ENCODE measurements at regions not wholly inside any gene's neighbourhood (a gene's known extent, or its start where the extent isn't known, plus 50 kb on each side); places are given as distances from the start of the nearest gene placed in this dataset.
"Not testable (repeated sequence)": the region's sequence is repeated elsewhere in the genome, so short reads cannot be mapped to it uniquely, and the experiment has no call there.

- no peak overlapping the region for H3K4me3 ChIP-seq (ENCODE audit: low read length)
Observed at GRCh38 chr13:61275736-61276135, 139.9 kb downstream of the PCDH20 start.

GRCh38 chr13:61275251-61275650 lies 140.4 kb downstream of the PCDH20 start:
- H3K4me1 ChIP-seq (ENCODE audit: control insufficient read depth, insufficient read depth, low read length): no peaks in the 10 kb centered on the region
- no peak overlapping the region for H3K9ac ChIP-seq (ENCODE audit: extremely low read depth, low read length, poor library complexity, severe bottlenecking)
- no peaks in the 10 kb centered on the region for H3K36me3 ChIP-seq (ENCODE audit: control insufficient read depth, insufficient read depth, low read length)
- H3K27ac Mint-ChIP-seq: no peak overlapping the region
- no peak for TF ChIP-seq CTCF (conservative IDR thresholded peaks at IDR 0.05)
- no peak overlapping the region for H3K27ac ChIP-seq (ENCODE audit: low read depth, low read length)
- H3K4me3 Mint-ChIP-seq: no peak overlapping the region
- H3K9me3 Mint-ChIP-seq: peaks cover 9% of the 10 kb centered on the region
- no peak overlapping the region for H3K4me3 ChIP-seq (ENCODE audit: low read length)
- H3K9me3 ChIP-seq (ENCODE audit: control insufficient read depth, low read length): no peaks in the 10 kb centered on the region
- DNase-seq: no peak
- no peaks in the 10 kb centered on the region for H3K36me3 Mint-ChIP-seq (ENCODE audit: low read depth)
- H3K27me3 ChIP-seq (ENCODE audit: control insufficient read depth, insufficient read depth, low read length, poor library complexity, severe bottlenecking): no peaks in the 10 kb centered on the region
- H3K4me1 Mint-ChIP-seq: no peaks in the 10 kb centered on the region
- 90 to 97% methylated on average over 5 of the region's 5 CpGs for WGBS, 2 experiments (ENCODE audit: insufficient coverage in 1 of 2, insufficient read length in 1 of 2)
- no peaks in the 10 kb centered on the region for H3K27me3 Mint-ChIP-seq (ENCODE audit: insufficient read depth)

More at GRCh38 chr13:61275736-61276135, 139.9 kb downstream of the PCDH20 start:
- Mint-ChIP-seq H3K27ac (no peak overlapping the region), H3K36me3 (ENCODE audit: low read depth) (no peaks in the 10 kb centered on the region), H3K9me3 (peaks cover 6% of the 10 kb centered on the region), H3K4me3 (no peak overlapping the region), H3K27me3 (ENCODE audit: insufficient read depth) (no peaks in the 10 kb centered on the region), H3K4me1 (no peaks in the 10 kb centered on the region)
- WGBS, 2 experiments (ENCODE audit: insufficient coverage in 1 of 2, insufficient read length in 1 of 2): 44% methylated on average over 2 of the region's 2 CpGs; no CpG with 5 or more reads in 1 of the 2 experiments
- Histone ChIP-seq H3K36me3 (ENCODE audit: control insufficient read depth, insufficient read depth, low read length) (no peaks in the 10 kb centered on the region), H3K9me3 (ENCODE audit: control insufficient read depth, low read length) (no peaks in the 10 kb centered on the region), H3K9ac (ENCODE audit: extremely low read depth, low read length, poor library complexity, severe bottlenecking) (no peak overlapping the region), H3K27ac (ENCODE audit: low read depth, low read length) (no peak overlapping the region), H3K4me1 (ENCODE audit: control insufficient read depth, insufficient read depth, low read length) (no peaks in the 10 kb centered on the region), H3K27me3 (ENCODE audit: control insufficient read depth, insufficient read depth, low read length, poor library complexity, severe bottlenecking) (no peaks in the 10 kb centered on the region)
- no peak for TF ChIP-seq CTCF (conservative IDR thresholded peaks at IDR 0.05)
- no peak for DNase-seq

- peaks cover 29% of the 10 kb centered on the region for H3K9me3 Mint-ChIP-seq
- H3K4me3 Mint-ChIP-seq; H3K27ac ChIP-seq (ENCODE audit: low read depth, low read length); H3K4me1 ChIP-seq (ENCODE audit: control insufficient read depth, insufficient read depth, low read length); H3K36me3 Mint-ChIP-seq (ENCODE audit: low read depth); H3K27me3 Mint-ChIP-seq (ENCODE audit: insufficient read depth); H3K9ac ChIP-seq (ENCODE audit: extremely low read depth, low read length, poor library complexity, severe bottlenecking); H3K27me3 ChIP-seq (ENCODE audit: control insufficient read depth, insufficient read depth, low read length, poor library complexity, severe bottlenecking); H3K36me3 ChIP-seq (ENCODE audit: control insufficient read depth, insufficient read depth, low read length); H3K4me3 ChIP-seq (ENCODE audit: low read length); H3K9me3 ChIP-seq (ENCODE audit: control insufficient read depth, low read length); H3K27ac Mint-ChIP-seq; H3K4me1 Mint-ChIP-seq; DNase-seq: not testable (repeated sequence)
- WGBS, 2 experiments (ENCODE audit: insufficient coverage in 1 of 2, insufficient read length in 1 of 2): 92 to 100% methylated on average over 3 to 6 of the region's 6 CpGs
Observed at GRCh38 chr13:61266896-61267295, 148.8 kb downstream of the PCDH20 start.

Measured in endodermal cell (in vitro differentiated cells).